Activated T-helper 2 cell treated with anti-CD3 and anti-CD28 coated beads, Interferon-gamma antibody, Interleukin-2, Interleukin-4, amounts not matched to agents 10 μg/mL and 5 μg/mL and 100 μg/mL, durations not matched to agents 14 hours and 24 hours and 36 hours (primary cell): ENCODE measurements at regions not wholly inside any gene's neighbourhood (a gene's known extent, or its start where the extent isn't known, plus 50 kb on each side); places are given as distances from the start of the nearest gene placed in this dataset.

ENCODE experiments used
- DNase-seq: peaks from one replicate; pipeline ENCODE4 v3.0.0; 2021; ENCODE audit warnings: low spot score
- H3K27ac Mint-ChIP-seq: one replicate; pipeline ENCODE4 v1.8.0; 2021; ENCODE audit warnings: mixed read lengths
- H3K27me3 Mint-ChIP-seq: one replicate; pipeline ENCODE4 v1.8.0; 2021; ENCODE audit warnings: low read depth, mixed read lengths
- H3K36me3 Mint-ChIP-seq: one replicate; pipeline ENCODE4 v1.8.0; 2021; ENCODE audit warnings: low read depth, mixed read lengths
- H3K4me1 Mint-ChIP-seq: one replicate; pipeline ENCODE4 v1.8.0; 2021; ENCODE audit warnings: low read depth, mixed read lengths
- H3K4me3 Mint-ChIP-seq: one replicate; pipeline ENCODE4 v1.8.0; 2021; ENCODE audit warnings: low read depth, mild to moderate bottlenecking, moderate library complexity, mixed read lengths
- H3K9me3 Mint-ChIP-seq: one replicate; pipeline ENCODE4 v1.8.0; 2021; ENCODE audit warnings: mixed read lengths
- intact Hi-C: fragments of 100-400 bp; cut with micrococcal nuclease; formaldehyde crosslinking; loops from one replicate; pipeline ENCODE4 v1.15.1; 2023

DNA sequence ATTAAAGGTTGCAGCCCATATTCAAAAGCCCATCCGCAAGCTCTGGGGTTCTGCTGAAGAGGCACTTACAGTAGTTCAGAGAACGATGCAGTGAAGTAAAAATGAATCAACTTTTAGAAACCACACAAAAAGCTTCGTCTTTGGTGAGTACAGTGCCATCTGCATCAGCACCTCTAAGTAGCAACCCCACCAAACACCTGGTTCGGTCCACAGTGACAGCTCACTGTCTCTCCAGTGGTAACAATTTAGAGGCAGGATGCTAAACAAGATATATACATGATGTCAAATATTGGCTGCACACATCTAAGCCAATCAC is 275.4 kb upstream of the TCF4 start:
- no peak for DNase-seq
- Mint-ChIP-seq H3K36me3 (no peaks in the 10 kb centered on the region), H3K4me1 (no peaks in the 10 kb centered on the region), H3K4me3 (no peak overlapping the region), H3K9me3 (no peaks in the 10 kb centered on the region), H3K27ac (no peak overlapping the region), H3K27me3 (no peaks in the 10 kb centered on the region)
- intact Hi-C loops, result no loop called here

DNA sequence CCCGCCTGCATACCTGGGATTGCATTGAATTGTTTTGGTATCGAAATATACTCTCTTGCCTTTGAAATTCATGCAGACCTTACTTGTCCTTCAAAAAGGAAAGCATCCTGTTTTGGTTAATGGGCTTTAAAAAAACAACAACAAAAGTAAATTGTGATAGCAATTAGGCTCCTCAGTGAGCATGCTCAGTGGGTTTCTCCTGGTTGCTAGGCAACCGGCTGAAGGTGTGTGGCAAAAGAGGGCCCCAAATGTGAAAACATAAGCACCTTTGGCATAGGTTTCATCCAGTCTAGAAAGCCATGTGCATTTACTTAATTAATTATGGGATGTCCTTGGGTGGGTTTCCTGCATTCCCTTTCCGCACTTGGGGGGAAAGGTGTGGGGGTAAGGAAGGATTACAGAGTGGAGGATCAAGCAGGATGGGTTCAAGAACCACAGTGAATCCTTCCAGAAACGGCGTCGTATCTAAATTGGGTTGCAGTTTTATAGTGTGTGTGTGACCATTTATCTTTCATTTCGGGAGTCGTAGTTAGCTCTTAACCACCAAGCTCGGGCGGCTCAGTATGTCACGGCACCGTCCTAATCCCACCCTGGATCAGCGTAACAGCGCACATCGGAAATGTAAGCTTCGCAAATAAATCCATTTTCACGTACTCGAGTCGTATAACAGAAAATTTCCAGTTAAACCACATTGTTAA is 274.9 kb upstream of the TCF4 start:
- Mint-ChIP-seq H3K9me3 (no peaks in the 10 kb centered on the region), H3K4me1 (no peaks in the 10 kb centered on the region), H3K36me3 (no peaks in the 10 kb centered on the region), H3K27ac (no peak overlapping the region), H3K27me3 (no peaks in the 10 kb centered on the region), H3K4me3 (no peak overlapping the region)
- DNase-seq, result no peak
- intact Hi-C loops, result no loop called here

DNA sequence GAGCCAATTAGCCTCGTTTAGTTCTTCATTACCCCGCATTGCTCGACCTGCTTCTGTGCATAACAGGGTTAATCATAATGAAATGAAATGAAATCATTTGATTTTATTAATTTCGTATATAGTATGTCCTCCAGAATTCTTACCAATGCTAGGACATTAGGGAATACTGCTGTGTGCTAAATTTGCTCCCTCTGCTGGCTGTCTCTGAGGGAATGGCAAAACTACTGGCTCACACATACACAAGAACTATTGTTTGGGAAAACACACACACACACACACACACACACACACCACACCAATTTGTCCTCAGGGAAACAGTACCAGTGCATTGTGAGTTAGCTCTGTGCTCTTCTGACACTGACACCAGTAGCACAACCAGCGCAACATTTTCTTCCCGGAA is 273.3 kb upstream of the TCF4 start:
- no peaks in the 10 kb centered on the region for H3K36me3 Mint-ChIP-seq
- intact Hi-C loops, result no loop called here
- no peaks in the 10 kb centered on the region for H3K27me3 Mint-ChIP-seq
- no peak for DNase-seq
- H3K4me1 Mint-ChIP-seq, result no peaks in the 10 kb centered on the region
- H3K9me3 Mint-ChIP-seq, result no peaks in the 10 kb centered on the region
- no peak overlapping the region for H3K4me3 Mint-ChIP-seq
- no peak overlapping the region for H3K27ac Mint-ChIP-seq

DNA sequence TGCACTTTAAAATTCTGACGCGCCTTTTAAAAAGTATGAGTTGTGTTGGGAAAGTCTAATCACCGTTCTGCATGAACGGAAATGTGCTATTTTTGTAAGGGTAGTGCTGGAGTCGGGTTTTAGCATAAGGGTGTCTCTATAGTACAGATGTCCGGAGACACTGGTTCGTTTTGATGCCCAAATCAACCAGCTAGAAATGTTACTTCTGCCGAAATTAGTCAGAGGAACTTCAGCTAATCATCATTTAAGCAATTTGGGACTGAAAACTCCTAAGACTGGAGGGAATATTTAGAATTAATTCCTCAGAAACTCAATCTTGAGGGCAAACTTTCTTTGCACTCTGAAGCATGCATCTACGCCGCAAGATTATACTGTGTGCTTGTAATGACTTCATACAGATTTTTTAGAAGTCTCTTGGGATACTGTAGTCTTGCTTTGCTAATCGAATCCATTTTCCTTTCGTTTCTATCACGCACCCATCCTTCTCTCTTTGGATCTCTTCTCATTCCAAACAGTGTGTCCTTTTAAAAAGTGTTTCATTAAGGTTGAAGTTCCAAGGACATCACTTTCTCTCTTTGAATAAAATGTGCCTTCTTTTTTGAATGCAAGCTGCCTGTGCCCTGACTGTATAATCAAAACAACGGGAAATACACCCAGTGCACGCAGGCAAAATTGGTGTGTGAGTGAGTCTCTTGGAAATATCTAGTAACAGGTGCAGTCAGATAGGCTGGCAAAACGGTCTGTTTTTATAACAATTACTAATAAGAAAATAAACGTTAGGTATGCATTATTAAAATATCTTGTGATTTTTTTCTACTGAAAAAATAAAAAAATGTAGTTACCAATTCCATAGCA is 270.9 kb upstream of the TCF4 start:
- intact Hi-C loops, result no loop called here
- Mint-ChIP-seq H3K4me3 (no peak overlapping the region), H3K9me3 (no peaks in the 10 kb centered on the region), H3K36me3 (no peaks in the 10 kb centered on the region), H3K4me1 (no peaks in the 10 kb centered on the region), H3K27me3 (no peaks in the 10 kb centered on the region), H3K27ac (no peak overlapping the region)
- DNase-seq, result no peak

DNA sequence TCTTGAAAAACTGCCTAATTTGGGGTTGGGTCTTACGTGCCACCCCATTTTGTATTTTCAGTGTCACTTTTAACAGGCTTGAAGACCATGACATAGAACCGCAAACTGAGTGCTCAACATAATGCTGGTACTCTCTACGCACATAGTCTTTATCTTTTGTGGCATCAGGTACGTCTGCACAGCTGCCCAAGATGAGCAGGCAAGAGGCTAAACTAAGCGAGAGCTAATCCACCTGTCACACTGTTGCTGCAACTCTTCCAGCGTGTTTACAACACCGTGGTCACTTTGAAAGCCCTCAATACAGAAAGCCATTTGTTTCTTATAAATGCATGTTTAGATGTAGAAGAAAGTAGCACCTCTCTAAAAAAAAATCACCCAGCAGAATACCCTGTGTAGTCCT is 270.0 kb upstream of the TCF4 start:
- Mint-ChIP-seq H3K27me3 (no peaks in the 10 kb centered on the region), H3K9me3 (no peaks in the 10 kb centered on the region), H3K36me3 (no peaks in the 10 kb centered on the region), H3K4me3 (no peak overlapping the region), H3K27ac (no peak overlapping the region), H3K4me1 (no peaks in the 10 kb centered on the region)
- no peak for DNase-seq
- intact Hi-C loops, result no loop called here

DNA sequence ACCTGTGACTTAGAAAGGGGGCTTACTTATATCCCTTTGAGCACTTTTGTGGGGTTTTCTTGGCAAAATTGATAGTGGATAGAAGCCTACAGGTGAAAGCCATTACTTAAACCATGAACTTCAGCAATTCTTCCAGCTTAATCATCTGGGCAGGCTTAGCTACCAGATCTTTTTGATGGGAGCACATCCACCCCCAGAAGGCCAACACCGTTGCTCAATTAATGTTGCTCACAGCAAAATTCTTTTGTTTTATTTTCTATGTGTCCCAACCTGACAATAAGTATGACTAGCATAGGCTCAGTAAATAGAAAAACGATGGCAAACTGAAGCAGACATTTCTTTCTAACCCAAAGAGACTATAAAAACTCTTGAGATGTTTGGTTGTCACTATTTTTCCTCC is 269.4 kb upstream of the TCF4 start:
- no peak for DNase-seq
- no peaks in the 10 kb centered on the region for H3K4me1 Mint-ChIP-seq
- no peaks in the 10 kb centered on the region for H3K27me3 Mint-ChIP-seq
- H3K4me3 Mint-ChIP-seq, result no peak overlapping the region
- H3K27ac Mint-ChIP-seq, result no peak overlapping the region
- intact Hi-C loops, result no loop called here
- H3K36me3 Mint-ChIP-seq, result no peaks in the 10 kb centered on the region
- no peaks in the 10 kb centered on the region for H3K9me3 Mint-ChIP-seq

DNA sequence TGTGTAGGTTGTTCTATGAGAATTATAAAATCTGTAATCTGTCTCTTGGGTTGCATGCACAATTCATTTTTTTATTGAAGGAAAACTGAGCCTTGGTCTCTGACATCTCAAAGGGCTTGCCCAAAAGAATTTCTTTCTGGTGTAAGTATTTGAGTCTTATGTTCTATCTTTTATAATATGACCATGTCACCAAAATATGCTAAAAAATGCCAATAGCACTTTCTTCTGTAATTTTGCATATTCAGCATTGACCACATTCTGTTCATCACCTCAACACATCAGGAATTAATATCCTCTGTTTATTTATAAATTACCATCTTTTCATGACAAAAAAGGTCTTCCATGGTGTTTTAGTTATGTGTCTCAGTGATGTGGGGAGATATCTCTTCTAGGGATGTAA is 268.7 kb upstream of the TCF4 start:
- Mint-ChIP-seq H3K27me3 (no peaks in the 10 kb centered on the region), H3K4me3 (no peak overlapping the region), H3K27ac (no peak overlapping the region), H3K4me1 (no peaks in the 10 kb centered on the region), H3K36me3 (no peaks in the 10 kb centered on the region), H3K9me3 (no peaks in the 10 kb centered on the region)
- intact Hi-C loops, result no loop called here
- no peak for DNase-seq

DNA sequence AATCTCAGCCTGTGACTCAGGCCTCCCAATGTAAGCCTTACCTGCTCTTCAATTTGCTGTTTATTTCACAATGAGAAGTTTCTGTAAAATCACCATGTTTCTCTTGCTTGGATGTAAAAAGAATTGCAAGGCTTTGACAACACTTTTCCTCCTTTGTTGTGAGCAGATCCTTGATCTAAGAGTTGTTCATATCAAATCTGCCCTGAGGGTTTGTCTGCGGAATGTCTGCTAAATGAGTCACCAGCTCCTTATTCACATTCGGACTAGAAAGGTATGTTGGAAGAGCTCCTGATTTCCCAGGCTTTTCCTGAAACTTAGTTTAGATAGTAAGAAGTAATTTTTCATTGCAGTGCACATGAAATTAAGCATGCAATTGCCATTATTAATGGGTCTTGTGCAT is 268.2 kb upstream of the TCF4 start:
- Mint-ChIP-seq H3K27ac (no peak overlapping the region), H3K4me3 (no peak overlapping the region), H3K36me3 (no peaks in the 10 kb centered on the region), H3K9me3 (no peaks in the 10 kb centered on the region), H3K4me1 (no peaks in the 10 kb centered on the region), H3K27me3 (no peaks in the 10 kb centered on the region)
- no peak for DNase-seq
- intact Hi-C loops, result no loop called here

DNA sequence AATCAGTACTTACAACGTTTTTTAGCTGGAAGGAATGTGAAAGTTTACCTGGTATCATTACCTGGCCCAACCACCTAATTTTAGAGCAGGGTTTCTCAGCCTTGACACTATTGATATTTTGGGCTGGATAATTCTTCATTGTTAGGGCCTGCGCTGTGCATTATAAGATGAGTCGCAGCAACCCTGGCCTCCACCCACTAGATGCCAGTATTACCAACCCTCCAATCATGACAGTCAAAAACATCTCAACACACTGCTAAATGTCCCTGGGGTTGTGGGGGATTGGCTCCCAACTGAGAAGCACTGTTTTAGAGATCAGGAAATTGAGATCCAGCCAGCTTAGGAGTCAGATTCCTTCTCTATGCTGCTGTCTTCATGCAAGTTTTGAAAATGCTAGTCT is 265.3 kb upstream of the TCF4 start:
- Mint-ChIP-seq H3K9me3 (no peaks in the 10 kb centered on the region), H3K36me3 (no peaks in the 10 kb centered on the region), H3K27me3 (no peaks in the 10 kb centered on the region), H3K4me3 (no peak overlapping the region), H3K4me1 (no peaks in the 10 kb centered on the region), H3K27ac (no peak overlapping the region)
- no peak for DNase-seq
- intact Hi-C loops, result no loop called here

DNA sequence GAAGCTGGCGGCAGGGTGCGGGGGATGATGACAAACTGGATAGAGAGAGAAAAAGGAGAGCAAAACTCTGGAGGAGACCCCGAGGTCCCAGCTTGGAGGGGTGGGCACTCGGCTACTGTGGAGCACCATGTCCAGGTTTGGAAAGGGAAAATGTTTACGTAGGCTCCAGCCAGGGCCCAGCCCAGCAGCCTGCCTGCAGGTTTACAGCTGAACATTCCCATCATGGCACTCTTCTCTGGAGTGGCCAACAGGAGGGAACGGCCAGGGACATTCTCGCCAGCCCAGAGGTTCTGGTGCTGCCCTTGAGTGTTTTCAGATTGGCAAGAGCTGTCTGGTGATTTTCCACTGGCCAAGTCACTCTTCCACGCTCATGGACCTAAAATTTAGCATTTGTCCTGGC is 262.9 kb upstream of the TCF4 start:
- Mint-ChIP-seq H3K27ac (no peak overlapping the region), H3K36me3 (no peaks in the 10 kb centered on the region), H3K27me3 (no peaks in the 10 kb centered on the region), H3K4me1 (no peaks in the 10 kb centered on the region), H3K4me3 (no peak overlapping the region), H3K9me3 (no peaks in the 10 kb centered on the region)
- DNase-seq, result no peak
- intact Hi-C loops, result no loop called here

DNA sequence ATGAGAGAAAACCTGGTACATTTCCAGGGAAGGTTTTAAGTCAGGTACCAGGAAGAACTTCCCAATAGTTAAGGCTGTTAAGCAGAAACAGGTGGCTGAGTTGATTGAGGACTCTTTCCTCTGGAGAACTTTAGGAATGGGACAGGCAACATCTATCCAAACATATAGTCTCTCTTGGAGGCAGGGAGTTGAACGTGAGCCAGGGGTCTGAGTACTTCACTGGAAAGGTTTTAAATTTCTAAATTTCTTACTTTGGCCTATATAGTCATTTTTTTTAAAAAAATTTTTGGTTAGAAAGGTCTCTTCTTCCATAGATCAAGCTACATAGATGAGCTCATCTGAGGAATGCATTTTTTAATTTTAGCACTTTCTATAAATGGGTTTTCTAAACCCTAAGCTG is 261.4 kb upstream of the TCF4 start:
- intact Hi-C loops, result no loop called here
- no peaks in the 10 kb centered on the region for H3K4me1 Mint-ChIP-seq
- H3K4me3 Mint-ChIP-seq, result no peak overlapping the region
- H3K27ac Mint-ChIP-seq, result no peak overlapping the region
- H3K27me3 Mint-ChIP-seq, result no peaks in the 10 kb centered on the region
- no peaks in the 10 kb centered on the region for H3K9me3 Mint-ChIP-seq
- DNase-seq, result no peak
- H3K36me3 Mint-ChIP-seq, result no peaks in the 10 kb centered on the region

DNA sequence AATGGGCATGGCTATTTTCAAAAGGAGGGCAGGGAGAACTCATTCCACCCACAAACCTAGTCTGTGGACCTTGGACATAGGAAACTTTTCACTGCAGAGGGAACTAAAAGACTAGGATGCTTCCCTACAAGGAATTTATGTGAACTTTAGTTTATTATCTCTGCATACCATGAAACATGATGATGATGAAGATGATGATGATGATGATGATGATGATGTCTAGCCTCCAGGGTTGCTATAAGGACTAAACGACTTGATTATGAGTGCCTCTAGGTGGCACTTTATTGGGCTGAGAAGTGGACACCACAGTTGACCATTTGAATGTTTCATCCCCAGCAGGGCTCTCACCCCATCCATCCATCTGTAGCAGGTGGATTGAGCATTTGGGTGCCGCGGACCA is 260.0 kb upstream of the TCF4 start:
- Mint-ChIP-seq H3K27me3 (no peaks in the 10 kb centered on the region), H3K4me1 (no peaks in the 10 kb centered on the region), H3K4me3 (no peak overlapping the region), H3K36me3 (no peaks in the 10 kb centered on the region), H3K27ac (no peak overlapping the region), H3K9me3 (no peaks in the 10 kb centered on the region)
- intact Hi-C loops, result no loop called here
- no peak for DNase-seq

DNA sequence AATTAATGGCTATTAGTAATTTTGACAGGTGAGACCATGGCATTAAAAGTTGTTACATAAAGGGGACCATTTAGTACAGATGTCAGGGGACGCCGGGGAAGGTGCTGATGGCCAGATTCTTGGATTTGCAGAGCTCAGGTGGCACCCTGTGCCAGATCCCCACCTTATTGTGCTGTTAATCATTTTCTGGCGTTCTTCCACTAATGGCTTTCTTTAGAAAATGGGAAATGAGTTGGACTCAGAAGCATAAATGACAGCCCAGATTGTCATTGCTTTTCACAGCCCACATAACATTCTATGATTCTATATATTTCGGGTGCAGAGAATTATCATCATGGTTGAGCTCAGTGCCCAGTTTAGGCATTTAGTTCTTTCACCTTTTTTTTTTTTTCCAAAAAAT is 257.2 kb upstream of the TCF4 start:
- no peak overlapping the region for H3K27ac Mint-ChIP-seq
- no peaks in the 10 kb centered on the region for H3K4me1 Mint-ChIP-seq
- intact Hi-C loops, result no loop called here
- peaks cover 7% of the 10 kb centered on the region for H3K9me3 Mint-ChIP-seq
- DNase-seq, result no peak
- no peaks in the 10 kb centered on the region for H3K36me3 Mint-ChIP-seq
- H3K27me3 Mint-ChIP-seq, result no peaks in the 10 kb centered on the region
- H3K4me3 Mint-ChIP-seq, result no peak overlapping the region
